Activated CD8-positive, alpha-beta T cell treated with anti-CD3 and anti-CD28 coated beads, Interleukin-2, amount 10 ng/mL, durations not matched to agents 7 days and 5 days (primary cell): ENCODE measurements at regions not wholly inside any gene's neighbourhood (a gene's known extent, or its start where the extent isn't known, plus 50 kb on each side); places are given as distances from the start of the nearest gene placed in this dataset.
A peak's percentile ranks its signal among the peaks of the same experiment; 100 is the strongest.

Experiments used
- ATAC-seq: fragments of 150-1000 bp; cut with Tn5 transposase; one replicate; pipeline ENCODE4 v1.10.0; 2021; ENCODE audit warnings: moderate library complexity
- CTCF ChIA-PET: fragments of 350-600 bp; sonication (Branson Sonifier 250); formaldehyde crosslinking; loops from one replicate; lab custom pipeline; 2021; ENCODE audit warnings: antibody characterized with exemption; lab: Charles Lee
- POLR2A ChIA-PET: fragments of 350-600 bp; sonication (Branson Sonifier 250); formaldehyde crosslinking; loops from one replicate; lab custom pipeline; 2021; ENCODE audit warnings: antibody characterized with exemption; lab: Charles Lee
- DNase-seq: peaks from one replicate; pipeline ENCODE4 v3.0.0-alpha.2; 2020
- H3K27ac Mint-ChIP-seq: one replicate; pipeline ENCODE4 v1.8.0; 2021; ENCODE audit warnings: mild to moderate bottlenecking, mixed read lengths
- H3K27me3 Mint-ChIP-seq: one replicate; pipeline ENCODE4 v1.8.0; 2021; ENCODE audit warnings: low read depth, mixed read lengths
- H3K36me3 Mint-ChIP-seq: one replicate; pipeline ENCODE4 v1.8.0; 2021; ENCODE audit warnings: low read depth, mixed read lengths
- H3K4me1 Mint-ChIP-seq: one replicate; pipeline ENCODE4 v1.8.0; 2021; ENCODE audit warnings: low read depth, mixed read lengths
- H3K4me3 Mint-ChIP-seq: one replicate; pipeline ENCODE4 v1.8.0; 2021; ENCODE audit warnings: mild to moderate bottlenecking, mixed read lengths
- H3K9me3 Mint-ChIP-seq: one replicate; pipeline ENCODE4 v1.8.0; 2022; ENCODE audit warnings: mixed read lengths; ENCODE audit not compliant: insufficient read depth

DNA sequence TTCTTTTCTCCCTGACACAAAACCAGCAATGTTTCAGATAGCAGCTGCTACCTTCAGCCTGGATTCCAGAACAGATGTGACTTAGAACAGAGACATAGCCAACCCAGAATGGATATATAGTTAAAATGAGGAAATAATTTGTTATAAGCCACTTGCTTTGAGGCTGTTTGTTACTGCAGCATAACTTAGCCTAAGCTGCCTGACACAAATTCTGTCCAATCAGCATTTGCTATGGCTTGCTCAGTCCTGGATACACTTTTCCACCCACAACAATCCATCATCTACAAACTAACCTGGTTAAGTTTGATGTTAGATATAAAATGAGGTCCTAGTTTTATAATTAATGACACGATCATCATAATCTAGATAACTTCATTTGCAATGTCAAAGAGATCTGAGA lies 480.4 kb downstream of the NR4A2 start:
- ATAC-seq (no peak), DNase-seq (no peak)
- ChIA-PET CTCF (no interaction called here), POLR2A (no interaction called here)
- Mint-ChIP-seq H3K9me3 (no peaks in the 10 kb centered on the region), H3K27me3 (no peaks in the 10 kb centered on the region), H3K4me1 (no peaks in the 10 kb centered on the region), H3K4me3 (no peak overlapping the region), H3K27ac (no peak overlapping the region), H3K36me3 (no peaks in the 10 kb centered on the region)

DNA sequence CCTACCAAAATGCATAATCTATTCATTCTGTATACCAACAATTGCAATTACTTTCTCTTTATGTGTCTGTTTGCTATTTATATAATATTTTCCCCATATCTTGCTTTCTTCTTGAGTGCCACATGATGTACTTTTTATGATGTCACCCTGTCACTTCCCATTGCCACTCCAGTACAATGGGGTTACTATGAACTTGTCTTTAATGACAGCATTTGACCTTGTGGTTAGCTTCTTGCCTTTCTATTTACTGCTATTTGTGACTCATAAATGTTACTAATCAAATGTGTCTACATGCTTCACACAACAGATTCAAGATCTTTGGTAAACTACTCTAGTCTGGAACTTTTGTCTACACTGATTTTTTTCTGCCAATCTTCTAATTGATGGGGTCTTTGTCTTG lies 486.3 kb downstream of the NR4A2 start:
- no peak for DNase-seq

DNA sequence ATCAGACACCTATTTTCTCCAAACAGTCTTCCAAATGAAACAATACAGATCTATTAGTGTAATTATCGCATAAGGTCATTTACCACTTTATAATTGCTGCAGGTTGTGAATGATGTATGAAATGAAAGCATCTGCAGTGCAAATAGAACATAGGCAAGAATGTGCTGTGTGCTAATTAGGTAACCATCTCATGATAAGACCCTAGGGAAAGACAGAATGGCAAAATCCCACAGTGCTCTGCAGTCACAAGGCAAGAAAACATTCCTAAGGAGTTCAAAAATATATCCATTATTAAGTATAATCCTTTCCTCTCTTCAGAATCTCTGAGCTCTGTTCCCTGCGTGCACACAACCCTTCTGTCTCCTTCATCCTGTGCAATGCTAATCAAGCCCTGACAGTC lies 488.1 kb downstream of the NR4A2 start:
- Mint-ChIP-seq H3K4me1 (no peaks in the 10 kb centered on the region), H3K27ac (no peak overlapping the region), H3K27me3 (no peaks in the 10 kb centered on the region), H3K36me3 (no peaks in the 10 kb centered on the region), H3K4me3 (no peak overlapping the region), H3K9me3 (no peaks in the 10 kb centered on the region)
- ChIA-PET CTCF (no interaction called here), POLR2A (no interaction called here)
- DNase-seq, result no peak
- no peak for ATAC-seq

More for the DNA sequence above, 486.3 kb downstream of the NR4A2 start:
- ATAC-seq, result no peak
- H3K4me3 Mint-ChIP-seq, result no peak overlapping the region
- no peaks in the 10 kb centered on the region for H3K4me1 Mint-ChIP-seq
- ChIA-PET CTCF (no interaction called here), POLR2A (no interaction called here)
- no peaks in the 10 kb centered on the region for H3K27me3 Mint-ChIP-seq
- H3K9me3 Mint-ChIP-seq, result no peaks in the 10 kb centered on the region
- no peaks in the 10 kb centered on the region for H3K36me3 Mint-ChIP-seq
- H3K27ac Mint-ChIP-seq, result no peak overlapping the region

DNA sequence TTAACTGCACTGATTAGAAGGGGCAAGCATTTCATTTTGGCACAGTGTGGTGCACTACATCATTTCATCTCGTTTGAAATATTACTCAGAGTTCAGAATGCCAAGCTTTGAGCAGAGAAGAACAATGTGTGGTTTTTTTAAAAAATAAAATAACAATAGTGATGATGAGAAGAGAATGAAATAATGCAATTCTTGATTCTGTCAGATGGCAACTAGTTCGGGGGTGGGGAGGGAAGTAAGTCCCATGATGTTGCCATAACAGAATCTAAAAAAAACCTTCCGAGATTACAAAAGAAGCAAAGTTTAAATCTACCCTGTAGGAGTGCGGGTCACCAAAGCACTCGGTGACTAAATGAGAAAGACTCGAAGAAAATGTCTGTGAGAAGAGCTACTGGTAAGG lies 490.4 kb downstream of the NR4A2 start:
- POLR2A ChIA-PET, result no interaction called here
- DNase-seq (no peak), ATAC-seq (no peak)
- Mint-ChIP-seq H3K4me3 (no peak overlapping the region), H3K9me3 (no peaks in the 10 kb centered on the region), H3K36me3 (no peaks in the 10 kb centered on the region), H3K27ac (no peak overlapping the region), H3K27me3 (no peaks in the 10 kb centered on the region), H3K4me1 (no peaks in the 10 kb centered on the region)
- CTCF ChIA-PET, result no interaction called here

DNA sequence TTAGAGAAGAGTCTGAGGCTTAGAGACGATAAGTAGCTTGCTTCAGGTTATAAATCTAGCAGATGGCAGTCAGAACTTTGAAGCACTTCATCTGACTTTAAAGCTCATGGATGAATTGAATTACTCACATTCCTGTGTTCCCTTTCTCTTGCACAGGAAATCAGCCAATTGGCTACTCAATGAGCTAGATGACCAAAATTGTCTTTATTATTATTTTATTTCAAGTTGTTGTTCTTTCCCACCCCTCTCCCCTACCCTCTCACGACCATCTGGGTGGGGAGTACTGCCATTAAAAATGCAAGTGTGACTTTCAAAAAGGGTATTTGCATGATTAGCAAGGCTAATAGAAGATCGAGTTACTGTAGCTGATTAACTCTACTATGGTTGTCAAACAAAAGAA lies 491.1 kb downstream of the NR4A2 start:
- Mint-ChIP-seq H3K27ac (no peak overlapping the region), H3K27me3 (no peaks in the 10 kb centered on the region), H3K36me3 (no peaks in the 10 kb centered on the region), H3K9me3 (no peaks in the 10 kb centered on the region), H3K4me3 (no peak overlapping the region), H3K4me1 (no peaks in the 10 kb centered on the region)
- POLR2A ChIA-PET, result no interaction called here
- CTCF ChIA-PET, result no interaction called here
- ATAC-seq, result no peak
- DNase-seq, result no peak

DNA sequence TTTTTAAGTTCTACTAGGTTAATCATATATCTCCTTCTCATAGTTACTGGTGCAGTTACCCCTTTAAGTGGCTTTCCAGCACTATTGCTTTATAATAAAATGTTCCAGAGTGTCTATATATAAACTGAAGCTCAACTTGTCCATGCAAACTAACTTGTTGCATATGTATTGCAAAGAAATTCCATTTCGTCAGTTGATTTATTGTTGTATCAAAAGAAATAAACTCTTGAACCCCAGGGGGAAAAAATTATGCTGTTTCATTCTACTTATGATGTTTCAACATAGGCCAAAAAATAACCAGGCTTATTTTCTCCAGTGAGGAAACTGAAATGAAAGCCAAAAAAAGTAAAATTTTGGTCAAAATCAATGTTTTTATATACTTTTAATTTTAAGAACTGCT lies 491.9 kb downstream of the NR4A2 start:
- no peaks in the 10 kb centered on the region for H3K36me3 Mint-ChIP-seq
- ATAC-seq (no peak), DNase-seq (no peak)
- ChIA-PET POLR2A (no interaction called here), CTCF (no interaction called here)
- no peak overlapping the region for H3K4me3 Mint-ChIP-seq
- H3K4me1 Mint-ChIP-seq, result no peaks in the 10 kb centered on the region
- H3K9me3 Mint-ChIP-seq, result no peaks in the 10 kb centered on the region
- no peak overlapping the region for H3K27ac Mint-ChIP-seq
- H3K27me3 Mint-ChIP-seq, result no peaks in the 10 kb centered on the region

DNA sequence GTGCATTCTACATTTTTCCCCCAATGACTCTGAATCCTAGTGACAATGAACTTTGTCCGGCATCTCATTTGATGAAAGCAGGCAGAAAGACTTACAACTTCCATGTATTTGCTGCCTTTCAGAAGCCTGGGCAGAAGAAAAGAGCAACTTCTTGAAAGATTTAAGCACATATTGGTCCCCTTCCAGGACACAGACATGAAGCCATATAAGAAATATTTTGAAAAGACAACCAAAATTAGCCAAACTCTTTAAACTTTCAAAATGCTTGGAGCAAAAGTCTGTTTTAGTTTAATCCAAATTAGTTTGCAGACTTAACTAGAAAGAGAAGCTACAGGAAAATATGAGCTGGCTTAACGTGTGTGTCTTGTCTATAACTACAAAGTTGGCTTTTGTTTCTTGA lies 492.5 kb downstream of the NR4A2 start:
- DNase-seq, result no peak
- Mint-ChIP-seq H3K27me3 (no peaks in the 10 kb centered on the region), H3K36me3 (no peaks in the 10 kb centered on the region), H3K9me3 (no peaks in the 10 kb centered on the region), H3K4me1 (no peaks in the 10 kb centered on the region), H3K4me3 (no peak overlapping the region), H3K27ac (no peak overlapping the region)
- no peak for ATAC-seq
- CTCF ChIA-PET, result no interaction called here
- POLR2A ChIA-PET, result no interaction called here

DNA sequence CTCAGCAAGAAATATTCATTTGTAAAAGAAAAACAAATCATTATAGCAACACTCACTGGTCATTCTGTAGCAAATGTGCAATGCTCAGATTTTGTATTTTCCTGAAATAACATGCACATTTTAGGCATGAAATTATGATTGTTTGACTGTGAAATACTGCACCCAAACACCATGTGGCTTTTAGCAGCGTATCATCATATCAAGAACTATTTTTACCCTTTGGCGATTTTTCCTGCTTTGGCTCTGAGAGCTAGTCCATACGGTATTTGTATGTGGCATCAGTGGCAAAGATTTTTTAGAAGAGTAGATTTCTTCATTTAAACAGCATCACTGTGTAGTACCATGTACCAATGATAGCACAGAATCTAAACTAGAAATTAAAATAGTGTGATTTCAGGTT lies 493.1 kb downstream of the NR4A2 start:
- DNase-seq (no peak), ATAC-seq (no peak)
- Mint-ChIP-seq H3K36me3 (no peaks in the 10 kb centered on the region), H3K27me3 (no peaks in the 10 kb centered on the region), H3K9me3 (no peaks in the 10 kb centered on the region), H3K4me3 (no peak overlapping the region), H3K27ac (no peak overlapping the region), H3K4me1 (no peaks in the 10 kb centered on the region)
- ChIA-PET POLR2A (no interaction called here), CTCF (no interaction called here)

DNA sequence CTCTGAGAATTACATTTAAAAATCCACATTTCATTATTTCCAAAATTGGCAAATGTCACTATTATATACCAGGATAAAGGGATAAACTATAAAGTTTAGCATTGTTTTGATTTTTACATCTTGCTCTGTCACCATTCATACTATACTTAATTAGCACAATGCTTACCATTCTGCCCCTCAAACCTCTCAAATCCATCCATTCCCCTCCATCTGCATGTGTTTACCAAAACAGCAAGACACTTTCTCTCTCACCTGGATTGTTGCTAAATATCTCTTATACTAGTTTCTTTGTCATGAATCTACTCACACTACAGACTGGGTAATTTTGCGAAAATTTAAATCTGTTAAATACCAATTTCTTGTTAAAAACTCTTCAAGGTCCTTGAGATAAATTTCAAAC lies 496.1 kb downstream of the NR4A2 start:
- CTCF ChIA-PET, result no interaction called here
- no peaks in the 10 kb centered on the region for H3K36me3 Mint-ChIP-seq
- H3K27me3 Mint-ChIP-seq, result no peaks in the 10 kb centered on the region
- H3K4me3 Mint-ChIP-seq, result no peak overlapping the region
- no peaks in the 10 kb centered on the region for H3K9me3 Mint-ChIP-seq
- POLR2A ChIA-PET, result no interaction called here
- ATAC-seq (no peak), DNase-seq (no peak)
- no peak overlapping the region for H3K27ac Mint-ChIP-seq
- no peaks in the 10 kb centered on the region for H3K4me1 Mint-ChIP-seq

DNA sequence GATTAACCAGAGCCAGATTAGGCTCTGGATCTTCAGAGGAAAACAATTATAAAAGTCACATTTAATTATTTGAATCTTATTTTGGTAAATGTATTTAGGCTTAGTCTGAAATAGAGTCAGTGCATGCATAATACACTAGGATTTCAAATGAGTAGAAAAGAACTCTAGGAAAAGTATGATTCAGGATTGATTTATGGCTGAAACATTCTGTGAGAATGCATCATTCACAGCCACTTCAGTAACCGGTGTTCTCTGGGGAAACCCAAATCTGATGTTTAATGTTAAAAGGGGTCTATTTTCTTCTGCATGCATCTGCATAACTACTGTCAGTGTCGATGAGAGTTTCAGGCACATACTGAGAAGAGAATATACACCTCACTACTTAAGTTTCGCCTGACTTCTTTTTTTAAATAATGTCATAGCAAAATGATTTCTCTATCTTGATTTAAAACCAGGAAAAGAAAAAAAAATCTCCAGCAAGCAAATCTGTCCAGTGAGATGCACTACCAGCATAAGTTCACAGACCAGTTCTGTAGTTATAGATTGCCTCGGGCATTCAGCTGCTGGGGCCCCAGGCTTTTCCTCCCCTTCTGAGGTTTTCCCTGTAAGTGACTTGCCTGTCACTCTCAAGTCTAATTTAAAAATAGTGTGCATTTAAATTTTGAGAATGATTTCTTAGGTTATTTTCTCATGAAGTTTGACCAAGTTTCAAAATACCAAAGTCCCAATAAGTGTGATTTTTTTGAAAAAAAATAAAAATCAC lies 501.5 kb downstream of the NR4A2 start:
- POLR2A ChIA-PET, result no interaction called here
- DNase-seq, result no peak
- H3K9me3 Mint-ChIP-seq, result no peaks in the 10 kb centered on the region
- no peaks in the 10 kb centered on the region for H3K4me1 Mint-ChIP-seq
- H3K4me3 Mint-ChIP-seq, result no peak overlapping the region
- no peak for ATAC-seq
- no peaks in the 10 kb centered on the region for H3K27me3 Mint-ChIP-seq
- CTCF ChIA-PET, result no interaction called here
- H3K36me3 Mint-ChIP-seq, result no peaks in the 10 kb centered on the region
- H3K27ac Mint-ChIP-seq, result no peak overlapping the region

DNA sequence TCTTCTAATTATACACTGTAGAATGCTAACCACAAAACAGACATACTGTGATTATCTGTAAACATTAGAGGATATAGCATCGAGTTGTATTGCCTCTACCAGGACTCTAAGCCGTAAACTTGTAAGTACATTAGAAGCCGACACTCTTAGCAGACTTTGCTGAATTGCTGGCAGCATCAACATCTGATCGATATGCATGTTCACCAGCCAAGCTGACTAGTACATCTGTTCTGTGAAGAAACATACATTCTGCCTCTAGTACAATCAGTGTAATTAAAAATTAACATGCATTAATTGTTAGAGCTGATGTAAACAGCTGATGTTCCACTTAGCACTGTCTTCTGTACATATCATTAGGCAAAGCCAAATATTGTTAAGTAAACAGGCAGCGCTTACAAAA lies 502.2 kb downstream of the NR4A2 start:
- DNase-seq (no peak), ATAC-seq (no peak)
- H3K4me3 Mint-ChIP-seq, result no peak overlapping the region
- H3K27ac Mint-ChIP-seq, result no peak overlapping the region
- H3K36me3 Mint-ChIP-seq, result no peaks in the 10 kb centered on the region
- no peaks in the 10 kb centered on the region for H3K4me1 Mint-ChIP-seq
- ChIA-PET CTCF (no interaction called here), POLR2A (no interaction called here)
- no peaks in the 10 kb centered on the region for H3K9me3 Mint-ChIP-seq
- no peaks in the 10 kb centered on the region for H3K27me3 Mint-ChIP-seq

DNA sequence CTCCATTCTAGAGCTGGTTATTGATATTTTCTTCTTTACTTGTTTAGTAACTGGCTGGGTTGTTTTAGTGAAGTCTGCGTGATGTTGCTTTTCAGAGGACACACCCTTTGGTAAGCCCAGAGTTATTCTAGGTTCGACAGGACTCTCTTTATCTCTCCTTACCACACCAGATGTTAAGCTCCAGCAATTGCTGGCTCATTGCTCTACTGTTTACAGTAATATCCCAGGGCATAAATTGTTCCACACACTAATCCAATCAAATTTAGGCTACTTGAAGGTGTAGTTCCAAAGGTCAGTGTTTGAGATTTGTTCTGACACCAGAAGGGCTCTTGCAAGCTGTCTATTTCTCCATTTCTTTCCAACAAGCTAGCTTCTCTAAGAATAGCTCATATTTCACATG lies 506.6 kb downstream of the NR4A2 start:
- ChIA-PET CTCF (no interaction called here), POLR2A (no interaction called here)
- H3K4me3 Mint-ChIP-seq, result no peak overlapping the region
- no peaks in the 10 kb centered on the region for H3K36me3 Mint-ChIP-seq
- H3K9me3 Mint-ChIP-seq, result no peaks in the 10 kb centered on the region
- H3K27me3 Mint-ChIP-seq, result no peaks in the 10 kb centered on the region
- no peaks in the 10 kb centered on the region for H3K4me1 Mint-ChIP-seq
- no peak overlapping the region for H3K27ac Mint-ChIP-seq
- ATAC-seq (no peak), DNase-seq (no peak)

DNA sequence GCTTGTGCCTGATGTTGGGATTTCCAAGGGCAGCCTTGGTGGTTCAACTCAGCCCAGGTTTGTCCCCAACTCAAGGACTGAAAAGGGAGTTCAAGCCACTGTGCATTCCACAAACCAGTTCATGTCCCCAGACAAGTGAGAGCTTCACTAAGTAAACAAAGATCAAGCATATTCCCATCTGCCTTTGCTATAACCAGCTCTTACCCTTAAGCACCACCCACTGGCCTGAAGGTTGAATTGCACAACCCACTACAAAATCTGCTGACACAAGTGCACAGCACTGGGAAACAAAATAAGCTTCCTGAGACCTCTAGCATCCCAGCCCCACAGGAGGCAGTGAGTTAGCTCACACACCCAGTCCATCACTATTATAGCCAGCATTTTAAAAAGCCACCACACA lies 516.7 kb downstream of the NR4A2 start:
- Mint-ChIP-seq H3K36me3 (no peaks in the 10 kb centered on the region), H3K4me1 (no peaks in the 10 kb centered on the region), H3K4me3 (no peak overlapping the region), H3K27me3 (no peaks in the 10 kb centered on the region), H3K9me3 (no peaks in the 10 kb centered on the region), H3K27ac (no peak overlapping the region)
- POLR2A ChIA-PET, result no interaction called here
- no peak for ATAC-seq
- CTCF ChIA-PET, result no interaction called here
- peak; percentile 22 for DNase-seq
